ENCODE measurements at regions not wholly inside any gene's neighbourhood (a gene's known extent, or its start where the extent isn't known, plus 50 kb on each side); places are given as distances from the start of the nearest gene placed in this dataset.

GRCh38 chr5:175103746-175104145 lies 340.2 kb downstream of the DRD1 start:
- Mint-ChIP-seq H3K4me1 (no peaks in the 10 kb centered on the region), H3K27ac (no peak overlapping the region), H3K9me3 (peaks cover 0 to 2% (median 0%) of the 10 kb centered on the region in 5 donors), H3K4me3 (no peak overlapping the region), H3K36me3 (no peaks in the 10 kb centered on the region), H3K27me3 (peaks cover 4 to 10% of the 10 kb centered on the region in 2 donors)
- Histone ChIP-seq H3K36me3 (ENCODE audit: insufficient read depth, low read length) (no peaks in the 10 kb centered on the region), H3K27me3 (ENCODE audit: insufficient read depth, low read length, poor library complexity, severe bottlenecking) (no peaks in the 10 kb centered on the region), H3K4me1 (ENCODE audit: insufficient read depth, low read length) (no peaks in the 10 kb centered on the region), H3K9me3 (ENCODE audit: low read length) (no peaks in the 10 kb centered on the region), H3K27ac (ENCODE audit: low read depth, low read length) (no peak overlapping the region), H3K4me3 (ENCODE audit: low read length) (no peak overlapping the region)
- ChIA-PET POLR2A (no interaction called here), CTCF (no interaction called here)
- DNase-seq, result no peak

- Mint-ChIP-seq H3K9me3 (no peaks in the 10 kb centered on the region), H3K4me3 (no peak overlapping the region), H3K36me3 (no peaks in the 10 kb centered on the region), H3K27ac (no peak overlapping the region), H3K4me1 (no peaks in the 10 kb centered on the region), H3K27me3 (peaks cover 4 to 10% of the 10 kb centered on the region in 2 donors)
- no peak for DNase-seq
- Histone ChIP-seq H3K4me3 (ENCODE audit: low read length) (no peak overlapping the region), H3K36me3 (ENCODE audit: insufficient read depth, low read length) (no peaks in the 10 kb centered on the region), H3K9me3 (ENCODE audit: low read length) (no peaks in the 10 kb centered on the region), H3K27me3 (ENCODE audit: insufficient read depth, low read length, poor library complexity, severe bottlenecking) (no peaks in the 10 kb centered on the region), H3K27ac (ENCODE audit: low read depth, low read length) (no peak overlapping the region), H3K4me1 (ENCODE audit: insufficient read depth, low read length) (no peaks in the 10 kb centered on the region)
- POLR2A ChIA-PET, result no interaction called here
- CTCF ChIA-PET, result no interaction called here
These were observed 341.3 kb downstream of the DRD1 start for GRCh38 chr5:175102717-175103116.

- H3K27me3 ChIP-seq (ENCODE audit: insufficient read depth, low read length, poor library complexity, severe bottlenecking), result no peaks in the 10 kb centered on the region
- no peaks in the 10 kb centered on the region for H3K9me3 Mint-ChIP-seq
- CTCF ChIA-PET, result no interaction called here
These were observed 345.7 kb downstream of the DRD1 start for GRCh38 chr5:175098301-175098700.

GRCh38 chr5:175096469-175097165 lies 347.4 kb downstream of the DRD1 start:
- Mint-ChIP-seq H3K36me3 (no peaks in the 10 kb centered on the region), H3K27me3 (peaks cover 2 to 10% of the 10 kb centered on the region in 2 donors), H3K4me3 (no peak overlapping the region), H3K9me3 (peaks cover 0 to 3% (median 0%) of the 10 kb centered on the region in 5 donors), H3K27ac (no peak overlapping the region), H3K4me1 (no peaks in the 10 kb centered on the region)
- no peaks in the 10 kb centered on the region for H3K9me3 ChIP-seq (ENCODE audit: low read length)
- no peaks in the 10 kb centered on the region for H3K36me3 ChIP-seq (ENCODE audit: insufficient read depth, low read length)
- no peak overlapping the region for H3K27ac ChIP-seq (ENCODE audit: low read depth, low read length)
- no peak for DNase-seq
- ChIA-PET POLR2A (no interaction called here), CTCF (no interaction called here)
- H3K4me1 ChIP-seq (ENCODE audit: insufficient read depth, low read length), result no peaks in the 10 kb centered on the region
- no peaks in the 10 kb centered on the region for H3K27me3 ChIP-seq (ENCODE audit: insufficient read depth, low read length, poor library complexity, severe bottlenecking)
- no peak overlapping the region for H3K4me3 ChIP-seq (ENCODE audit: low read length)

More at GRCh38 chr5:175098301-175098700, 345.7 kb downstream of the DRD1 start:
- no peak overlapping the region for H3K4me3 Mint-ChIP-seq
- Histone ChIP-seq H3K4me3 (ENCODE audit: low read length) (no peak overlapping the region), H3K4me1 (ENCODE audit: insufficient read depth, low read length) (no peaks in the 10 kb centered on the region), H3K9me3 (ENCODE audit: low read length) (no peaks in the 10 kb centered on the region), H3K36me3 (ENCODE audit: insufficient read depth, low read length) (no peaks in the 10 kb centered on the region), H3K27ac (ENCODE audit: low read depth, low read length) (no peak overlapping the region)
- peaks cover 2 to 10% of the 10 kb centered on the region in 2 donors for H3K27me3 Mint-ChIP-seq
- DNase-seq, result no peak
- H3K27ac Mint-ChIP-seq, result no peak overlapping the region
- H3K4me1 Mint-ChIP-seq, result no peaks in the 10 kb centered on the region
- H3K36me3 Mint-ChIP-seq, result no peaks in the 10 kb centered on the region
- POLR2A ChIA-PET, result no interaction called here

- Histone ChIP-seq H3K4me3 (ENCODE audit: low read length) (no peak overlapping the region), H3K27ac (ENCODE audit: low read depth, low read length) (no peak overlapping the region), H3K36me3 (ENCODE audit: insufficient read depth, low read length) (no peaks in the 10 kb centered on the region), H3K4me1 (ENCODE audit: insufficient read depth, low read length) (no peaks in the 10 kb centered on the region), H3K9me3 (ENCODE audit: low read length) (no peaks in the 10 kb centered on the region), H3K27me3 (ENCODE audit: insufficient read depth, low read length, poor library complexity, severe bottlenecking) (no peaks in the 10 kb centered on the region)
- Mint-ChIP-seq H3K9me3 (peaks cover 0 to 3% (median 0%) of the 10 kb centered on the region in 5 donors), H3K36me3 (no peaks in the 10 kb centered on the region), H3K4me1 (no peaks in the 10 kb centered on the region), H3K27ac (no peak overlapping the region), H3K27me3 (peaks cover 2 to 4% of the 10 kb centered on the region in 2 donors), H3K4me3 (no peak overlapping the region)
- CTCF ChIA-PET, result no interaction called here
- no peak for DNase-seq
- POLR2A ChIA-PET, result no interaction called here
These were observed 349.5 kb downstream of the DRD1 start for GRCh38 chr5:175094461-175094860.

GRCh38 chr5:175092691-175093090 lies 351.3 kb downstream of the DRD1 start:
- DNase-seq, result no peak
- POLR2A ChIA-PET, result no interaction called here
- Mint-ChIP-seq H3K27ac (no peak overlapping the region), H3K27me3 (peaks cover 2 to 4% of the 10 kb centered on the region in 2 donors), H3K4me1 (no peaks in the 10 kb centered on the region), H3K4me3 (no peak overlapping the region), H3K9me3 (peaks cover 0 to 3% (median 0%) of the 10 kb centered on the region in 5 donors), H3K36me3 (no peaks in the 10 kb centered on the region)
- Histone ChIP-seq H3K36me3 (ENCODE audit: insufficient read depth, low read length) (no peaks in the 10 kb centered on the region), H3K4me1 (ENCODE audit: insufficient read depth, low read length) (no peaks in the 10 kb centered on the region), H3K4me3 (ENCODE audit: low read length) (no peak overlapping the region), H3K9me3 (ENCODE audit: low read length) (no peaks in the 10 kb centered on the region), H3K27ac (ENCODE audit: low read depth, low read length) (no peak overlapping the region), H3K27me3 (ENCODE audit: insufficient read depth, low read length, poor library complexity, severe bottlenecking) (no peaks in the 10 kb centered on the region)
- CTCF ChIA-PET, result no interaction called here

- no peaks in the 10 kb centered on the region for H3K9me3 ChIP-seq (ENCODE audit: low read length)
- H3K4me3 ChIP-seq (ENCODE audit: low read length), result no peak overlapping the region
- no peak overlapping the region for H3K27ac ChIP-seq (ENCODE audit: low read depth, low read length)
- no peaks in the 10 kb centered on the region for H3K4me1 Mint-ChIP-seq
- ChIA-PET CTCF (no interaction called here), POLR2A (no interaction called here)
- H3K36me3 ChIP-seq (ENCODE audit: insufficient read depth, low read length), result no peaks in the 10 kb centered on the region
- no peak for DNase-seq
- H3K27me3 ChIP-seq (ENCODE audit: insufficient read depth, low read length, poor library complexity, severe bottlenecking), result no peaks in the 10 kb centered on the region
- no peaks in the 10 kb centered on the region for H3K36me3 Mint-ChIP-seq
- H3K27ac Mint-ChIP-seq, result peak overlapping the region in 1 of 8 donors; percentile 22
- peaks cover 0 to 3% (median 2%) of the 10 kb centered on the region in 5 donors for H3K9me3 Mint-ChIP-seq
- H3K27me3 Mint-ChIP-seq, result peaks cover 2 to 4% of the 10 kb centered on the region in 2 donors
- no peaks in the 10 kb centered on the region for H3K4me1 ChIP-seq (ENCODE audit: insufficient read depth, low read length)
- no peak overlapping the region for H3K4me3 Mint-ChIP-seq
These were observed 355.0 kb downstream of the DRD1 start for GRCh38 chr5:175088963-175089362.

- Mint-ChIP-seq H3K27me3 (peaks cover 0 to 8% of the 10 kb centered on the region in 2 donors), H3K9me3 (peaks cover 0 to 5% (median 0%) of the 10 kb centered on the region in 5 donors), H3K4me3 (no peak overlapping the region), H3K36me3 (no peaks in the 10 kb centered on the region), H3K27ac (no peak overlapping the region), H3K4me1 (no peaks in the 10 kb centered on the region)
- Histone ChIP-seq H3K4me1 (ENCODE audit: insufficient read depth, low read length) (no peaks in the 10 kb centered on the region), H3K36me3 (ENCODE audit: insufficient read depth, low read length) (no peaks in the 10 kb centered on the region), H3K4me3 (ENCODE audit: low read length) (no peak overlapping the region), H3K27me3 (ENCODE audit: insufficient read depth, low read length, poor library complexity, severe bottlenecking) (no peaks in the 10 kb centered on the region), H3K9me3 (ENCODE audit: low read length) (no peaks in the 10 kb centered on the region), H3K27ac (ENCODE audit: low read depth, low read length) (no peak overlapping the region)
- CTCF ChIA-PET, result no interaction called here
- DNase-seq, result no peak
- POLR2A ChIA-PET, result no interaction called here
These were observed 358.6 kb downstream of the MSX2 start for GRCh38 chr5:175082866-175083590.
